Gastroesophageal sphincter (tissue), 4 donors: ENCODE measurements at regions not wholly inside any gene's neighbourhood (a gene's known extent, or its start where the extent isn't known, plus 50 kb on each side); places are given as distances from the start of the nearest gene placed in this dataset.

Experiments
- ATAC-seq: fragments of 150-250 bp; one replicate; pipeline ENCODE4 v1.9.1; 2016; ENCODE audit warnings: mild to moderate bottlenecking, moderate library complexity
- H3K27ac ChIP-seq, 4 donors: fragments of 200-600 bp; sonication (generic) in 3 of 4; 1 replicate in 3 of 4; 2 replicates in 1 of 4; pipeline ENCODE4 v1.5.1; 2016 to 2019
- H3K27me3 ChIP-seq: fragments of 200-600 bp; sonication (generic); one replicate; pipeline ENCODE4 v1.5.1; 2019
- H3K36me3 ChIP-seq, 2 donors: fragments of 200-600 bp; sonication (generic); one replicate each; pipeline ENCODE4 v1.5.1; 2019; ENCODE audit warnings: control low read depth in 1 of 2
- H3K4me1 ChIP-seq, 3 donors: fragments of 200-600 bp; sonication (generic); 1 replicate in 2 of 3; 2 replicates in 1 of 3; pipeline ENCODE4 v1.5.1; 2016 to 2019; ENCODE audit warnings: control low read depth in 2 of 3
- H3K4me3 ChIP-seq, 2 donors: fragments of 200-600 bp; sonication (generic); one replicate each; pipeline ENCODE4 v1.5.1; 2019; ENCODE audit warnings: mild to moderate bottlenecking in 1 of 2, moderate library complexity in 1 of 2
- H3K9me3 ChIP-seq, 3 donors: fragments of 200-600 bp; sonication (generic); one replicate each; pipeline ENCODE4 v1.5.1; 2017 to 2019; ENCODE audit warnings: control low read depth in 2 of 3
- CTCF ChIP-seq, 4 experiments: fragments of 200-600 bp in 2 of 4; fragments of 450-650 bp in 2 of 4; sonication (generic) in 1 of 4; IDR thresholded peaks; one replicate each; pipeline ENCODE4 v1.5.1; 2017 to 2019; ENCODE audit warnings: antibody characterized with exemption in 4 of 4, mild to moderate bottlenecking in 2 of 4, moderate library complexity in 2 of 4
- EP300 ChIP-seq: sonication (generic); formaldehyde crosslinking; IDR thresholded peaks from one replicate; pipeline ENCODE4 v1.6.1; 2017; ENCODE audit warnings: antibody characterized with exemption, mild to moderate bottlenecking
- POLR2A ChIP-seq, 2 donors: fragments of 450-650 bp; IDR thresholded peaks; one replicate each; pipeline ENCODE4 v1.6.1; 2017; ENCODE audit warnings: antibody characterized with exemption in 2 of 2, mild to moderate bottlenecking in 2 of 2, moderate library complexity in 1 of 2
- POLR2AphosphoS5 ChIP-seq: sonication (generic); formaldehyde crosslinking; IDR thresholded peaks from one replicate; pipeline ENCODE4 v1.6.1; 2017; ENCODE audit warnings: antibody characterized with exemption
- WGBS, 2 donors: methylation state at CpG; one replicate each; pipeline ENCODE4 v1.1.5; 2018; ENCODE audit warnings: low coverage in 1 of 2; 5-methylcytosine and 5-hydroxymethylcytosine counted together

- Histone ChIP-seq H3K4me1 (no peaks in the 10 kb centered on the region), H3K36me3 (no peaks in the 10 kb centered on the region), H3K27me3 (no peaks in the 10 kb centered on the region), H3K9me3 (no peaks in the 10 kb centered on the region), H3K27ac (no peak overlapping the region), H3K4me3 (no peak overlapping the region)
- TF ChIP-seq POLR2AphosphoS5: no peak
- TF ChIP-seq POLR2A (IDR thresholded peaks at IDR 0.05): no peak
- no peak for TF ChIP-seq CTCF (IDR thresholded peaks at IDR 0.05)
- no peak for TF ChIP-seq EP300
- 84 to 96% methylated on average over 2 to 3 of the region's 3 CpGs for WGBS, 2 donors
- no peak for ATAC-seq
These were observed 202.2 kb upstream of the FAT4 start for GRCh38 chr4:125112536-125112935.

DNA sequence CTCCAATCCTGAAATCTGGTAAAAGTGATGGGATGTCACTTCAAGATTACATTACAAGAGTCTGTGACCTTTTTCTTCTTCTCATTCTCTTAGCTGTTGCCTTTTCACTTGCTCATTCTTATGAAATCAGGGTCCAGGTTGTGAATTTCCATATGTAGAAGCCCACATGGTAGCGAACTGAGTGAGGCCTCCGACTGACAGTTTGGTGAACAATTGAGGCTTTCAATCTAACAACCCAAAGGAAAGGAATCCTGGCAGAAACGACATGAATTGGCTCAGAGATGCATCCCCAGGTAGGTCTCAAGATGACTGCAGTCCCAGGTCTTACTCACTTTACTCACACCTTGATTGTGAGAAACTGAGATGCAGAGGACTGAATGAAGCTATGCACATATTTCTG is 203.4 kb upstream of the FAT4 start:
- no peaks in the 10 kb centered on the region for H3K9me3 ChIP-seq
- H3K36me3 ChIP-seq: no peaks in the 10 kb centered on the region
- no peak overlapping the region for H3K27ac ChIP-seq
- 54 to 78% methylated on average over 2 to 3 of the region's 3 CpGs for WGBS, 2 donors
- no peak for ATAC-seq
- H3K4me3 ChIP-seq: no peak overlapping the region
- no peaks in the 10 kb centered on the region for H3K27me3 ChIP-seq
- H3K4me1 ChIP-seq: no peaks in the 10 kb centered on the region
- no peak for TF ChIP-seq EP300
- no peak for TF ChIP-seq CTCF (IDR thresholded peaks at IDR 0.05)
- TF ChIP-seq POLR2AphosphoS5: no peak
- TF ChIP-seq POLR2A (IDR thresholded peaks at IDR 0.05): no peak

- WGBS, 2 donors: 72 to 89% methylated on average over 2 of the region's 2 CpGs
- no peak for ATAC-seq
- Histone ChIP-seq H3K9me3 (no peaks in the 10 kb centered on the region), H3K4me3 (no peak overlapping the region), H3K27me3 (no peaks in the 10 kb centered on the region), H3K4me1 (peaks cover 0 to 13% (median 0%) of the 10 kb centered on the region in 3 donors), H3K36me3 (no peaks in the 10 kb centered on the region), H3K27ac (no peak overlapping the region)
- no peak for TF ChIP-seq POLR2A (IDR thresholded peaks at IDR 0.05)
- no peak for TF ChIP-seq POLR2AphosphoS5
- TF ChIP-seq CTCF (IDR thresholded peaks at IDR 0.05): no peak
- TF ChIP-seq EP300: no peak
These were observed 209.2 kb upstream of the FAT4 start for GRCh38 chr4:125105561-125105960.

- 57 to 70% methylated on average over 2 of the region's 2 CpGs for WGBS, 2 donors
- H3K27me3 ChIP-seq: no peaks in the 10 kb centered on the region
- H3K9me3 ChIP-seq: no peaks in the 10 kb centered on the region
- H3K4me1 ChIP-seq: peaks cover 0 to 13% (median 0%) of the 10 kb centered on the region in 3 donors
- H3K36me3 ChIP-seq: no peaks in the 10 kb centered on the region
- H3K27ac ChIP-seq: no peak overlapping the region
- TF ChIP-seq EP300 (no peak), POLR2AphosphoS5 (no peak), CTCF (IDR thresholded peaks at IDR 0.05) (no peak), POLR2A (IDR thresholded peaks at IDR 0.05) (no peak)
- H3K4me3 ChIP-seq: no peak overlapping the region
- ATAC-seq: no peak
These were observed 210.1 kb upstream of the FAT4 start for GRCh38 chr4:125104616-125105015.

GRCh38 chr4:125101719-125102118 is 213.0 kb upstream of the FAT4 start:
- no peak overlapping the region for H3K27ac ChIP-seq
- H3K4me3 ChIP-seq: no peak overlapping the region
- H3K4me1 ChIP-seq: peaks cover 0 to 13% (median 0%) of the 10 kb centered on the region in 3 donors
- no peak for TF ChIP-seq EP300
- TF ChIP-seq POLR2A (IDR thresholded peaks at IDR 0.05): no peak
- TF ChIP-seq CTCF (IDR thresholded peaks at IDR 0.05): no peak
- no peak for TF ChIP-seq POLR2AphosphoS5
- no peak for ATAC-seq
- no peaks in the 10 kb centered on the region for H3K27me3 ChIP-seq
- no peaks in the 10 kb centered on the region for H3K36me3 ChIP-seq
- no peaks in the 10 kb centered on the region for H3K9me3 ChIP-seq
- 62 to 64% methylated on average over 3 of the region's 3 CpGs for WGBS, 2 donors
